ENCODE measurements at regions not wholly inside any gene's neighbourhood (a gene's known extent, or its start where the extent isn't known, plus 50 kb on each side); places are given as distances from the start of the nearest gene placed in this dataset.

GRCh38 chr3:180808823-180809575, 103.5 kb upstream of the FXR1 start:
- TF ChIP-seq CTCF (IDR thresholded peaks at IDR 0.05 in 8 of 11, conservative IDR thresholded peaks at IDR 0.05 in 3 of 11) = no peak
- no peak for TF ChIP-seq POLR2A (IDR thresholded peaks at IDR 0.05)
